Astrocyte of the hippocampus (primary cell): ENCODE measurements at regions not wholly inside any gene's neighbourhood (a gene's known extent, or its start where the extent isn't known, plus 50 kb on each side); places are given as distances from the start of the nearest gene placed in this dataset.

ENCODE experiments used
- DNase-seq: peaks from one replicate; pipeline ENCODE4 v3.0.0; 2011; ENCODE audit warnings: low read depth, low spot score

GRCh38 chr2:212945526-212945925 is 205.9 kb downstream of the IKZF2 start:
- DNase-seq, result no peak

DNA sequence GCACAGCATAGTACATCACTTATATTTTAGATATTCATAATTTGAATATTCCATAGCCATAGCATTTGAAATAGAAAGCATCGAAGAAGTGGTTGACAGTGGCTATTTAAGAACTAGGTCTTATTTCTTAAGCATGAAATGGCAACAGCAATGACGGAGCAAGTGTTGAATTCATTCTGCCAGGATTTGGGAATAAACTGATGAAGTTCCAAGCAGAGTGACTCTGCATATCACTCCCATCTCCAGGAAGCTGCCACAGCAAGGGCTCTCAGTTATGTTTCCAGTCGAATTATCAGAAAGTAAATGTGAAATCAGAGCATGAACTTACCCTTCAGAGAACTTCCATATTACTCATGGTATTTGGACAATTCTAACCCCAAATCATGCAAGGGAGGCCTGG is 208.1 kb downstream of the IKZF2 start:
- no peak for DNase-seq

GRCh38 chr2:212941361-212941760 is 210.1 kb downstream of the IKZF2 start:
- DNase-seq, result no peak

GRCh38 chr2:212940816-212941215 is 210.6 kb downstream of the IKZF2 start:
- DNase-seq, result peak; percentile 88

- DNase-seq, result no peak
These were observed 211.5 kb downstream of the IKZF2 start for GRCh38 chr2:212939777-212940531.

DNA sequence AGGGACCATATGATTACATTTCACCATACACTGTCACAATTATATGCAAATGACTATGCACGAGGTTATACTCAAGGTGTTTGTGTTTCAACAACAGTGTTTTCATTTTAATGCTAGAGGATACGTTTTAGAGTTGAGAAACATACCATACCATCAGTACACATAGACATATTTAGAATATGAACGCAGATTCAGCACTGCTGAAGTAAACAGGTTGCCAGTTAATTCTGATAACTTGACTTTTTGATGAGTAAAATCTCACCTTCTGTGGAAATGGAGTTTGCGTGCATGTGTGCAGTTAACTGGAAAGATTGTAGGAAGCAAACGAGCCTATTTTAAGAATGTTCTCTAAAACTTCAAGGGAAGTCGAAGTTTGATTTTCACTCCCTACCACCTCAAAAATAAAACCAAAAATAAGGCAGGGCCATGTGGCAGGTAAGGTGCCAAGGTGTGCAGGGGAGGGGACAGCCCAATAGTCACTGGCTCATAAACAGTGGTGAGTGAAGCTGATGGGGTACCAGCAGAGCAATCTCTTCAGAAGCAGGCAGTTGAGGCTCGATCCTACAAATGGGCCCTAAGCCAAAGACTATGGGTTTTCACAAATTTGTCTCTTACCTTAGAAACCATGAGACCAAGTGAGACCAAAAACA is 213.1 kb downstream of the IKZF2 start:
- DNase-seq, result no peak

- no peak for DNase-seq
These were observed 214.8 kb downstream of the IKZF2 start for GRCh38 chr2:212936572-212936971.

DNA sequence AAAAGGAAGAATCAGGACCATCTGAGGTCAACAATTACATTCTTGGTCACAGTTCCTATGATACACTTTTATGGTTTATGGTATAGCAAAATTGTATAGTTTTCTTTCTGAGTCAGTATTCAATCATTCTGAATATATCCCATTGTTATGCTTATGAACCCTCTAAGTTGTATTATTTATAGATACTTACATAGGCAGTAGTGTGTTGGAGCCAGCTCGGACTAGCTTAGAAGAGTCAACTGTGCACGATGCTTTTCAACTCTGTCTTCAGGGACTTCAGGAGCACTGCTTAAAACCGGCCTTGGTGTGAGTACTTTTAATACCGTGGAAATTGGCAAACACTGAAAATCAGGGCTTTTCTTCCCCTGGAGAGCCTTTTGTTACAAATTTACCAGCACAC is 215.7 kb downstream of the IKZF2 start:
- no peak for DNase-seq

- no peak for DNase-seq
These were observed 220.1 kb downstream of the IKZF2 start for GRCh38 chr2:212931271-212931670.

DNA sequence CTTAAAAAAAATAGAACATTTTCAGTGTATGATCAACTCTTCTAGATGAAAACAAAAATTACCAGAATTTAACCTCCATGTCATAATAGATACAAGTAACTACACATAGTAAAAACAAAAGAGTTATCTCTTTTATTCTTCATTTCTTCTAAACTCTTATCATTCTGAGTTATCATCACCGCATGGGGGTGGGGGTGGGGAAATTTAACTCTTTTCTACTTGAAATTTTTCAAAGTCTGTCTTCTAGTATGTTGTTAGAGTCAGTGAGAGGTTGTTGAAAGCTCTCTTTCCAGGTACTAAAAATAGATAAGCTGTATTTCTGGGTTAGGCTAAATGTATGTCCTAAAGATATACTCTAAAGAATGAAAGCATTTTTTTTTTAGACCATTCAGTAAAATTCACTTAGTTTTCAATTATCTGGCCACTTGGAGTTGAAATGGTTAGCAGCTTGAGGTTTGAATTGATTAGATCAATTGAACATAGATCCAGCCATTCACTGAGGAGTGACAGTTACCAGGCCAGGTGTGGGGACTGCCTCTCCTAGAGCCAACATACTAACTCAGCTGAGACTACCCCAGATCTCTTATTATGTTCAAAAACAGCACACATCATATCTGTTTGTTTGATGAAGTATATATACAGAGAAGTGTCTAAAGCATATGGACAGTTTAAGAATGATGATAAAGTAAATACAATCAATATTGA is 220.7 kb downstream of the IKZF2 start:
- no peak for DNase-seq

DNA sequence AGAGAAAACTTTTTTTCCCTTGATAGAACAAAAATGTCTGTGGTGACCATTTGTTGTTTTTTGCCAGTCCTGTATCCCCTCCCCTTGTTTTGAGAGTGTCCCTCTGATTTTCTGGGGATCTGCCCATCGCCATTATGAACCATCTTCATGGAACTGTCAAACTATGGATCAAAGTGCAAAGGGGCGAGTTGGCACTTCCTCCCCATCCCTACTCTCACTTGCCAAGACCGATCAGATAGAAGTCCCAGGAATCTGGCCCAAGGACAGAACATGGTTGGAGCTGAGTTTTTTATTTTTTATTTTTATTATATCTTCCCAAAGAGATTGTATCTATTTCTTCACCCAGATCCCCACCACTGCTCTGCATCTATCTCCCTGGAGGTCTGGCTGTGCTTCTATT is 221.4 kb downstream of the IKZF2 start:
- DNase-seq, result no peak

DNA sequence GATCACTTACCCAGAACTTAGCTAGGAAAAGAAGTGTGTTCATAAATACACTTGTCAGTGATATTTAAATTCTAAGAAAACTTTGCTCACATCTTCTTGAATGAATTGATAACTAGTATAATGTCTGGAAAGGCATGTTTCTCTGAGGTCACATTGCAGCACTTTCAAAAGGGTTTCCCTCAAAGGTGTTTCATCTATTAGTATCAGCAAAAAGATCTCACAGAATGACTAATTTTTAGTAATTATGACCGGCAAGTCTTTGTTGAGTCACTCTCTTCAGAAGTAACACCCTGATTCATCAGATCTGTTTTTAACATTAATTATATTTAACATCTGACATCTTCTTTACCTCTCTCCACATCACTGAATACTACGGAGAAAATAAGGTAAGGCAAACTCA is 222.3 kb downstream of the IKZF2 start:
- no peak for DNase-seq

DNA sequence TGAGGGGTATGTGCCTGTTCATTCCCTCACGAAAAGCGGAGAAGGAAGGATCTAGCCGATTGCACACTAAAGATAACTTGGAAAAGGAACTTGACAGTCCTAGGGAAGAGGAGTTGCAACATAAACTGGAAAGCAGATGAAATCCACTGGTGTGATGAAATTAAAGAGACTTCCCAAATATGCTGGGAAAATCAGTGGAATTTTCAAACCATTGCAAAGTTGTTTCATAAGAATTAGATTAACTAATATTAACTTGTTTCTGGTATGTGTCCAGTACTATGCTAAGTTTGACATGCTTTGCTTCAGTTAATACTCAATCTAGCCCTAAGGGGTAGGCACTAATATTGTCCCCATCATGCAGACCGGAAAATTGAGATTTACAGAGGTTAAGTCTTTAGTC is 222.7 kb downstream of the IKZF2 start:
- no peak for DNase-seq

- peak; percentile 41 for DNase-seq
These were observed 224.5 kb downstream of the IKZF2 start for GRCh38 chr2:212926940-212927339.

- DNase-seq, result no peak
These were observed 228.0 kb downstream of the IKZF2 start for GRCh38 chr2:212923393-212923792.

- no peak for DNase-seq
These were observed 228.7 kb downstream of the IKZF2 start for GRCh38 chr2:212922701-212923100.

DNA sequence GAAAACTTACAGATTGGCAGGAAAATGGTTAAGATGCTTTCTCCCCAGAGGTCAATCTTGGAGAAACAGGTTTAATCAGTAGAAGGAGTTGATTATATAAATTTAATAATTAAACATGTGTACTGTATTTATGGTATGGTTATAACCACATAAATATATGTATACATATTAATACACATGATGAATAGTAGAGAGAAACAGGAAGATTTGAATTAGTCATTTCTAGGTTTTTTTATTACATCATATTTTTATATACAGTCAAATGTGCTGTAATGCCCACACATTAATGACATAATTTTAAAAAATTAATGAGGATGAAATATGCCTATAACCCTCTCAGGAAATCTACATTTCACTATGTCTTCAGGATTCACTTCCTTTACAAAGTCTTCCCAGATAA is 229.7 kb downstream of the IKZF2 start:
- no peak for DNase-seq

DNA sequence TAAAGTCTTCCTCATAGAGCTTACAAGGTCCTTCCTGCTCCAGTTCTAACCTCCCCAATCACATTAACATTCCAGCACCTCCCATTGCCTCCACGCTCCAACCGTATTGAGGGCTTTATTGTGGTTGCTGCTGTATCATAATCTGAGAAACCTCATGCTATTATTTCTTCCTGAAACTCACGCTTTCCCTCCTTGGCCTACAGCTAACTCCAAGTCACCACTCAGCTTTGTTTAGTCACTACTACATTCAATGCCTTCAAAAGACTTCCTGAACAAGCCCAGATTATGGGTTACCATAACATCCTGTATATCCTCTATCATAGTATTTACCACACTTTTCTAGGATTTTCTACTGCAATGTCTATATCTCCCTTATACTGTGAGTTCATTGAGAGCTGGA is 230.4 kb downstream of the IKZF2 start:
- DNase-seq, result no peak

- DNase-seq, result no peak
These were observed 232.2 kb downstream of the IKZF2 start for GRCh38 chr2:212919238-212919637.

GRCh38 chr2:212918336-212918735 is 233.1 kb downstream of the IKZF2 start:
- DNase-seq, result no peak

GRCh38 chr2:212915121-212915782 is 236.2 kb downstream of the IKZF2 start:
- peak; percentile 25 for DNase-seq

DNA sequence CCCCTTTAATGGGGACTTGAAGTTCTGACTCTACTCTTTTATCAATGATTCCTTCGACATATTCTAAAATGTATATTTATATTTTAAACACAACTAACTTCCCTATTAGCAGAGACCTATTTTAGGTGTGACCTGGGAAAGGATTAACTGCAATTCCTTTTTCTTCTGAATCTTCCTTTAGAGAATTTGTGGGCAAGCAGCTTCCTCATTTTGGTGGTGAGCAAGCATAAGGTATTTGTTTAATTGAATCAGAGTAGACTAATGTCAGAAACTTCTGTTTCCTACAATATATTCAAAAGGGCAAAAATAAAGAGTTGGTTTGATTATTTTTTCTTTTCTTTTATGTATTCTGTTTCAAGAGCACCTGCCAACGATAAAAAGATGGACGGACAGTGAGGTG is 237.0 kb downstream of the IKZF2 start:
- DNase-seq, result no peak
